T-helper 22 cell (primary cell): ENCODE measurements at regions not wholly inside any gene's neighbourhood (a gene's known extent, or its start where the extent isn't known, plus 50 kb on each side); places are given as distances from the start of the nearest gene placed in this dataset.

Source experiments
- DNase-seq: peaks from one replicate; pipeline ENCODE4 v3.0.0-alpha.2; 2020; ENCODE audit warnings: low read depth

GRCh38 chr20:50344232-50345071 lies 153.8 kb downstream of the CEBPB start:
- DNase-seq, result no peak

GRCh38 chr20:50345712-50346373 lies 155.2 kb downstream of the CEBPB start:
- no peak for DNase-seq

- no peak for DNase-seq
These were observed 156.0 kb downstream of the CEBPB start for GRCh38 chr20:50346374-50347283.

DNA sequence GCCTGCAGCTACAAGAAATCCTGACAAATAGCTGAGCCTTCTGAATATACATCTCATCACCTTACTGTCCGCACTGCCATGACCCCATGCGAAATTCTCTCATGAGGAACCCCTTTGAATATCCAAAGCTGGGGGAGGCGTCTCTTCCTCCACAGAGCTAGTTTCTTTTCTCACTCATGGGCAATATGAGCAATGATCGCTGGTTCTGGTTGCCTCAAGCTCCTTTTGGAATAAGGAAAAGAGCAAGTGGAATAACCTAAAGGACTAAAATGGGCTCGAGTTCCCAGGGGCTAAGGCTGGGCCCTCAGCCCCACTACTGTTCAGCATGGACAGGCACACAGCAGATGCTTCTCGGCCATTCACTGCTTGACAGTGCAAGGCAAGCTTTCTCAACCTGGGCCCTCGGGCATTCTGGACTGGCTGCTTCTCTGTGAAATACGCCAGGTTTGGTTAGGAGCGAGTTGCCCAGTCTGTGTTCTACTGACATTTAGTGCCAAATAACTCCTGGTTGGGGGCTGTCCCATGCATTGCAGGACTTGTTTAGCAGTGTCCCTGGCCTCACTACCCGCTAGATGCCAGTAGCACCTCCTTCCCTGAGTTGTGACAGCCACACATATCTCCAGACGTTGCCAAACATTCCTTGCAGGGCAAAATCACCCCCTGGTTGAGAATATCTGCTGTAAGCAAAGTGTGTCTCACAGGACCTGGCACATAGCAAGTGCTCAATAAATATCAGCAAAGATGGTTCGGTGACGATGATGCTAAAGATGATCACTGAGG lies 156.8 kb downstream of the CEBPB start:
- DNase-seq, result no peak

GRCh38 chr20:50348096-50348495 lies 157.5 kb downstream of the CEBPB start:
- no peak for DNase-seq

DNA sequence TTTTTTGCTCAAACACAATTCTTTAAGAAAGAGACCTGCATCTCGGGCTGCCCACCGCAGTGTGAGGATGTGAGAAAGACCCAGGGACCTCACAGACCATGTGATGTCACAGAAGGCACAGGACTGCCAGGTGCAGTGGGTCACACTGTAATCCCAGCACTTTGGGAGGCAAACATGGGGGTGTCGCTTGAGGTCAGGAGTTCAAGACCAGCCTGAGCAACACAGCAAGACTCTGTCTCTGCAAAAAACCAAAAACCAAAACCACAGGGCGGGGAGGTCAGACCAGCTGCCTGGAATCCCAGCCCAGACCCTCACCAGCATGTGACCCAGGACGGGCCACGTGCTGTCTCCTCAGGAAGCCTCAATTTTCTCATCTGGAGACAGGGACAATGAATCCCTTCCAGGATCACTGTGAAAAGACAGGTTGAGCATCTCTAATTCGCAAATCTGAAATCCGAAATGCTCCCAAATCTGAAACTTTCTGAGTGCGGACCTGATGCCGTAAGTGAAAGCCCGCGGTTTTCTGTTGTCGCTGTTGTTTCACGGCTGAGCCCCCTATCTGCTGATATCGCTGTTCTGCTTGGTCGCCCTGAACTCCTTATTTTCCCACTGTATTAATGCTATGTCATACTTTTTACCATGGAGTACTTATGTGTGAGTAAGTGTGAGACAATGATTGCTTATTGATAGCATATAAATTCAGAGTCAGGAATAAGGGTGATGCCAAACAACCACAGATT lies 159.5 kb upstream of the PTPN1 start:
- DNase-seq, result no peak

GRCh38 chr20:50351541-50351940 lies 158.6 kb upstream of the PTPN1 start:
- no peak for DNase-seq

DNA sequence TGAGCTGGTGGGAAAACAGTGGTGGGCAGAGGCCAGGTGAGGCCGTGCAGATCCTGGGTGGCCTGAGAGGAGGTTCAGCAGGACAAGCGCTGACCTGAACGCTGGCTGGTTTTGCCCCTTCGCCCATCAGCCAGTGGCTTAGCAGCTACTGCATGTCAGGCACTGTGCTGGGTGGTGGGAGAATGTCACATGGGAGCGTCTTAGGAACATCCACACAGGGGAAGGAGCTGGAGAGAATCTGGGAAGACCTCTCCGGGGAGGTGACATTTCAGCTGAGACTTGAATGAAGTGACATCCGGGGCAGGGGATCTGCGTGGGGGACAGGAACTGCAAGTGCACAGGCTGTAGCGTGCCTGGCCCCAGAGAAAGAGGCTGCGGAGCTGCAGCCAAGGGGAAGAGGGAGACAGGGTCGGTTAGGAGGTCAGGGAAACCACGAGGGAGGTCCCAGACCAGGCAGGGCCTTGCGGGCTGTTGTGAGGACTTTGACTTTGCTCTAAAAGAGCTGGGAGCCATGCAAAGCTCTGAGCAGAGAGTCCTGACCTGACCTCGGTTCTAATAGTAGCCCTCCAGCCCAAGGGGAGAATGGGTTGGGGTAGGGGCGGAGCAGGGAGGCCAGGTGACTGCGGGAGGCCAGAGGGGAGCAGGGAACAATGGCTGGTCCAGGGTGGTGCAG lies 156.8 kb upstream of the PTPN1 start:
- no peak for DNase-seq

DNA sequence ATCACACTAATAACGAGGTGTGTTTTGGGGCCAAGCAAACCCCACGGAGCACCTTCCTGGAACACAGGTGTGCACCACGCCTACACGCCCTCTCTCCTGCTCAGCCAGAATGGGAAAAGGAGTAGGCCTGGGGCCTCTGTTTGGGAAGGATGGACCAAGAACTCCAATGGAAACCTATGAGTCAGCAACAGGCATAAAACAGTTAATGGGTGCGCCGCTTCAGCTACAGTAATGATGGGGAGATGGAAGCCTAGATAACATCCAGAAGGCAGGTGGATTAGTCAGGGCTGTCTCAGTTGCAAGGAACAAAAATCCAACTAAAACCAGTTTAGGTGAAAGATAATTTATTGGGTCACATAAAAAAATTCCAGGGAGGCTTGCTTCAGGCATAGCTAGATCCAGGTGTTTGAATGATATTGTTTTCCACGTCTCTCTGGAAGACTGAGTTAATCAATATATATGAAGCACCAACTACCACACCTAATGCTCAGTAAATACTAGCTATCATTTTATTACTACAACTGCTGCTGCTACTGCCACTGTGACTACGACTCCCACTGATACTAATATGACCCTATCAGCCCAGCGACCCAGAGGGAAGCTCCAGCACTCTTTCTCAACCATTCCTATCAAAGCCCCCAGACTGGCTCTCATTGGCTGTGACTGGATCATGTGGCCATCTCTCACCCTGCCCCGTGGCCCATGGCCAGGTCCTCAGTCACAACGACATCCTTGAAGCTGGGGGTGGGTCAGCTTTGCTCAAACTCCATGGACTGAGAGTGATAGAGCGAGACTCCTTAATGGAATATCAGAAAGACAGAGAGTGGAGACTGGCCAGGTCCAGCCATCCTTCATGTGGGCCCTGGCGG lies 155.2 kb upstream of the PTPN1 start:
- no peak for DNase-seq

- DNase-seq, result no peak
These were observed 154.3 kb upstream of the PTPN1 start for GRCh38 chr20:50355590-50356524.

GRCh38 chr20:50356525-50356885 lies 153.7 kb upstream of the PTPN1 start:
- DNase-seq, result no peak

DNA sequence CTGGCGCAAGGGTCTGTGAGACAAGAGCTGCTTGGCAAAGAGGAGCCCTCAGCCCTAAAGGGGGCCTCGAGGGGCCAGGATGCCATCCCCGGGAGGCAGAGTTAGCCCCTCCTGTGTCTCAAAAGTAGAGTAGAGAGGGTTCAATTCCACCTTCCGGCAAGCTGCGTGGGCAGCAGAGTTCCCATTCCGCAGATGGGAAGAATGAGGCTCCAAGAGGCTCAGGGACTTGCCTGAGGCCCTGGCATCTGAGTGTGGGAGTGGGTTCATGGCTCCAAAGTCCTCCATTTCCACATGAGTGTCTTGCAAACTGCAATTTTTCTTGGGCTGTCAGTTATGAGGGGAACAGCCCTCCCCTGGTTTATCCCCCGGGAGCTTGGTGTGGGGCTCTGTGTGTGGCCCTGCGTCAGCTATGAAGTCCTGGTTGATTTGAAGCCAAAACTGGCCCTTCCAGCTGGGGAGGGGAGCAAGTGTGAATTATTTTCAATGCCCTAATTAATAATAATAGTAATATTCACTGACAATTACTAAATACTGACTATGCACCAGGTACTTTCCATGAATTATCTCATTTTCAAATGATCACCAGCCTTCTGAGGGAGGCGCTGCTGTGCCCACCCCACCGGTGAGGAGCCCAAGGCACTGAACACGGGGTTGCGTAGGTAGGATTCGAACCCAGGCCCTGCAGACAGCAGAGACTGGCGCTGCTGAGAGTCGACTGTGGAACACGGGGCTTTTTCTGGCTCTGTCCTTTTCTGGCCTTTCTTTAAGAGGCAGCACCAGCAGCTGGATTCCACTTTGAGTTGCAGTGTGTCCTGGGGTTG lies 153.0 kb upstream of the PTPN1 start:
- no peak for DNase-seq

DNA sequence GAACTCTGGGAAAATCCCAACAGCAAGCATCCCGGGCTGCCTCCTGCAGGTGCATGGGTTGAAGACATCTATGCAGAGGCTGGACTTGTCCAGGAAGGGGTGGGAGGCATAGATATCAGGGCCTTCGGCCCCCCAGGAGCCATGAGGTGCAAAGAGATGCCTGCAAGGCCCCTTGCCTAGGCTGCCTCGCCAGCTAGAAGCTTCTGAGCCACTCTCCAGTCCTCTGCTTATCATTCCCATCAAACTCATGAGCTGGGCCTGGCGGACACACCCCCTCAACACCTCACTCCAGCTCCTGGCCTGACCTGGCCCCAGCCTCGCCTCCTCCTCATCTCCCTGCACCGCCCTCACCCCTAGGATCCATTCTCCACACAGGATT lies 152.4 kb upstream of the PTPN1 start:
- no peak for DNase-seq

DNA sequence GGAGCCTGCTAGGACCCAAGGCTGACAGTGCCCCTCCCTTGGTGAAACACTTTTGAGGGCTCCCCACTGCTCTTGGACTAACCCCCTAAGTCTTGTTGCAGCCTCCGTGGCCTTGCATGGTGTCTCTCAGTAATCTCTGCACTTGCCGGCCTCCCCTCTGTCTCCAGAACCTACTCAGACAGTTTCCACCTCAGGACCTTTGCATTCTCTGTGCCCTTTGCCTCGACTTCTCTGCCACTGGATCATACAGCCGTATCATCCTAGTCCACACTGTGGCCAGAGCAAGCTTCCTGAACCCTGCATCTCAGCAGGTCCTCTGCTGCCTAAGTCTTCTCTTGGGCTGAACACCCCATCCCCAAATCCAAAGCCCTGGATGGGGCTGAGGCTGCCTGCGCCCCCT lies 152.0 kb upstream of the PTPN1 start:
- DNase-seq, result no peak

GRCh38 chr20:50358971-50359370 lies 151.2 kb upstream of the PTPN1 start:
- no peak for DNase-seq

DNA sequence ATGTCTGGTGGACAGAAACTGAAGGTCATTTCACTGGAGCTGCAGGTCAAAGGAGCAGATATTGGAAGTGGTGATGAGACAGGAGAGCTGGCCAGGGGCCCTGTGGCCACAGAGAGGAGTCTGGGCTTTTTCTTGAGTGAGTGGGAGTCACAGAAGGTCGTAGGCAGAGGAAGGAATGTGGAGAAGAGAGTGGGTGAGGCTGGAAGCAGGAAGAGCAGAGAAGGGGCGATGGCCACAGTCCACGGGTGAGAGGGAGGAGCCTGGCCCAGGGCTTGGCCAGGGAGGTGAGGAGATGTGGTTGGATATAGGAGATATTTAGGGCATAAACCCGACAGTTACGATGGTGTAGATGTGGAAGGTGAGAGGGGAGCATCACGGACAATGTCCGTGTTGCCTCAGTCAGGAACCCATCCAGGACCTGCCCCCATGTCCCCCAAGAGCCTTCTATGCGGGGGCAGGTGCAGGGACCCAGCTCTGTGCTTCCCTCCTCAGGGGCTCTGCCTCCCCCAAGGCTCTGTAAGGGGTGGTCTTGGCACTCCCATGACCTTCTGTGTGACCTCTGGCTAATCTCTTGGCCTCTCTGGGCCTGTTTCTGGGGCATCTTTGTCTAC lies 150.5 kb upstream of the PTPN1 start:
- no peak for DNase-seq

DNA sequence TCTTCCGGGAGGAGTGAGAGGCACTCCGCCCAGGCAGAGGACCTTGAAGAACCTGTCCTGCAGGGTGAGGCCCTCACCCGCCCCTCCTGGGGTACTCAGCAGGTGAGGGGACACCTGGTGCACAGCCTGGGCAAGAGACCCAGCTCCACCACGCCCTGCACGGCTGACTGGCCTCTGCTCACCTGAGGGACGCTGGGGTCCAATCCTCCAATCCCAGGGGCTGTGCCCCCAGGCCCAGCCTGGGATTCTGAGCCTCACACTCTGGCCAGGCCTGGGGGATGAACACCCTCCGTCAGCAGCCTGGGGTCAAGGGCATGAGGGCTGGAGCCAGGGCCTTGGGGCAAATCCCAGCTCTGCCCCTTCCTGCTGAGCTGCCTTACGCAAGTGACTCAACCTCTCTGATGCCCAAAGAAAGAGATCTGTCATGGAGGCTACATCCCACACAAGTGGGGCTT lies 149.9 kb upstream of the PTPN1 start:
- DNase-seq, result no peak
